ENCODE measurements at regions not wholly inside any gene's neighbourhood (a gene's known extent, or its start where the extent isn't known, plus 50 kb on each side); places are given as distances from the start of the nearest gene placed in this dataset.

GRCh38 chr5:4246447-4246846 lies 650.8 kb downstream of the IRX1 start:
- TF ChIP-seq CTCF (IDR thresholded peaks at IDR 0.05): no peak
- no peak for TF ChIP-seq ZFX (IDR thresholded peaks at IDR 0.05; ENCODE audit: borderline replicate concordance)

Data from 22Rv1 (cell line).